Esophagus muscularis mucosa (tissue), 3 donors: ENCODE measurements at regions not wholly inside any gene's neighbourhood (a gene's known extent, or its start where the extent isn't known, plus 50 kb on each side); places are given as distances from the start of the nearest gene placed in this dataset.

ENCODE experiments used
- CTCF ChIP-seq, 3 experiments: fragments of 200-600 bp in 2 of 3; fragments of 450-650 bp in 1 of 3; sonication (generic) in 2 of 3; IDR thresholded peaks; one replicate each; pipeline ENCODE4 v1.5.1; 2017 to 2019; ENCODE audit warnings: antibody characterized with exemption in 3 of 3, mild to moderate bottlenecking in 2 of 3, moderate library complexity in 1 of 3
- POLR2A ChIP-seq: fragments of 450-650 bp; IDR thresholded peaks from one replicate; pipeline ENCODE4 v1.6.1; 2017; ENCODE audit warnings: antibody characterized with exemption, moderate library complexity, mild to moderate bottlenecking, low read depth

- TF ChIP-seq CTCF (IDR thresholded peaks at IDR 0.05) (no peak), POLR2A (no peak)
Measured at GRCh38 chr3:66705076-66705475, 204.3 kb upstream of the LRIG1 start.
